ENCODE measurements at regions not wholly inside any gene's neighbourhood (a gene's known extent, or its start where the extent isn't known, plus 50 kb on each side); places are given as distances from the start of the nearest gene placed in this dataset.
"Not testable (repeated sequence)": the region's sequence is repeated elsewhere in the genome, so short reads cannot be mapped to it uniquely, and the experiment has no call there.

DNA sequence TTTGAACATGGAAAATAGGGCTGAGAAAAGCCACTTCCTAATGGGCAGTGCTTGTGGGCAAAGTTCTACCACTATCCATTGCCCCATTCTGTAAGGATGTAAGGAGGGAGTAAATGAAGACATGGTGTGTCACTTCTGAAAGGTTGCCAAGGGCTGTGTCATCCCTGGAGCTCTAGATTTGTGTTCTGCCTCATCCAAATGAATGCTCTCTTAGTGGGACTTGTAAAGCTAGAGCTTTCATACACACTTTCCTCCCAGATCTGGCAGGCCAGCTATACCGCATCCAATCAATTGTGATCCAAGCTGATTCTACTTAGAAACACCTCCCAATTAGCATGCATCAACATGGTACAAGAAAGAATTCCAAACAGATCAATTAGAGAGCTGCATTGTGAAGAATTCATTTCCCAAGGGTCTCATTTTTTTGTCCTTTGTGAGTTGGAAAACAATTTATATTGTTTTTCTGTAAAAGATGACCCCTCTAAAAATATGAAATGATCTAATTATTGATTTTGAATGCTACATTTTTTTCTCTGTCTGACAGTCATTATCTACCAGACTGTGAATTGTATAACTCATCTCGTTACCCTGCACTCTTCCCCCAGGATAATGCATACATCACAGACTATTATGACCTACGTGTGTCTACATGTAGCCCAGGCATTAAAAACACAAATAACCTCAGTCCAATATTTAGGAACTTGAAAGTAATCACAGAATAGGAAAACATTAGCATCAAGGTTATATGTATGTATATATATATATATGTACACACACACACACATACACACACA is 117.1 kb upstream of the DUSP10 start:
- Histone ChIP-seq H3K36me3 (ENCODE audit: low read depth) (no peaks in the 10 kb centered on the region), H3K4me3 (no peak overlapping the region), H3K4me1 (ENCODE audit: low read depth) (no peaks in the 10 kb centered on the region), H3K9me3 (no peaks in the 10 kb centered on the region)
- TF ChIP-seq, protein P1, sequence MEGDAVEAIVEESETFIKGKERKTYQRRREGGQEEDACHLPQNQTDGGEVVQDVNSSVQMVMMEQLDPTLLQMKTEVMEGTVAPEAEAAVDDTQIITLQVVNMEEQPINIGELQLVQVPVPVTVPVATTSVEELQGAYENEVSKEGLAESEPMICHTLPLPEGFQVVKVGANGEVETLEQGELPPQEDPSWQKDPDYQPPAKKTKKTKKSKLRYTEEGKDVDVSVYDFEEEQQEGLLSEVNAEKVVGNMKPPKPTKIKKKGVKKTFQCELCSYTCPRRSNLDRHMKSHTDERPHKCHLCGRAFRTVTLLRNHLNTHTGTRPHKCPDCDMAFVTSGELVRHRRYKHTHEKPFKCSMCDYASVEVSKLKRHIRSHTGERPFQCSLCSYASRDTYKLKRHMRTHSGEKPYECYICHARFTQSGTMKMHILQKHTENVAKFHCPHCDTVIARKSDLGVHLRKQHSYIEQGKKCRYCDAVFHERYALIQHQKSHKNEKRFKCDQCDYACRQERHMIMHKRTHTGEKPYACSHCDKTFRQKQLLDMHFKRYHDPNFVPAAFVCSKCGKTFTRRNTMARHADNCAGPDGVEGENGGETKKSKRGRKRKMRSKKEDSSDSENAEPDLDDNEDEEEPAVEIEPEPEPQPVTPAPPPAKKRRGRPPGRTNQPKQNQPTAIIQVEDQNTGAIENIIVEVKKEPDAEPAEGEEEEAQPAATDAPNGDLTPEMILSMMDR (IDR thresholded peaks at IDR 0.05): no peak
- DNase-seq (no peak), ATAC-seq (no peak)
- intact Hi-C loops (cut with DNase I, micrococcal nuclease): no loop called here

DNA sequence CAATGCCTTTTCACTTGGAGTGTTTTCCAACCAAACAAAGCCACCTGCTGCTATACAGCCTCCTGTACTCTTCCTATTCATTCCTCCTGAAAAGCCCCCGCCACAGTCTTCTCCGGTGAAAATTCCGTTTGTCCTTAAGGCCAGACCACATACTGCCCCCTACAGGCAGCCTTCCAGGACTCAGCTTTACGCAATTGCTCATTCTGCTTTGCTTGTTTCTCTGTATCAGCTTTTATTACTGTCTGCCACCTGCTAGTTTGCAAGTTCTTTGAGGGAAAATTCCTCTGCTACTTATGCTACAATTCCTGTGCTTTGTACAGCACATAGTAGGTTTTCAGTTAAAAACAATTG is 115.2 kb upstream of the DUSP10 start:
- DNase-seq; H3K4me1 ChIP-seq (ENCODE audit: low read depth); ATAC-seq: not testable (repeated sequence)

DNA sequence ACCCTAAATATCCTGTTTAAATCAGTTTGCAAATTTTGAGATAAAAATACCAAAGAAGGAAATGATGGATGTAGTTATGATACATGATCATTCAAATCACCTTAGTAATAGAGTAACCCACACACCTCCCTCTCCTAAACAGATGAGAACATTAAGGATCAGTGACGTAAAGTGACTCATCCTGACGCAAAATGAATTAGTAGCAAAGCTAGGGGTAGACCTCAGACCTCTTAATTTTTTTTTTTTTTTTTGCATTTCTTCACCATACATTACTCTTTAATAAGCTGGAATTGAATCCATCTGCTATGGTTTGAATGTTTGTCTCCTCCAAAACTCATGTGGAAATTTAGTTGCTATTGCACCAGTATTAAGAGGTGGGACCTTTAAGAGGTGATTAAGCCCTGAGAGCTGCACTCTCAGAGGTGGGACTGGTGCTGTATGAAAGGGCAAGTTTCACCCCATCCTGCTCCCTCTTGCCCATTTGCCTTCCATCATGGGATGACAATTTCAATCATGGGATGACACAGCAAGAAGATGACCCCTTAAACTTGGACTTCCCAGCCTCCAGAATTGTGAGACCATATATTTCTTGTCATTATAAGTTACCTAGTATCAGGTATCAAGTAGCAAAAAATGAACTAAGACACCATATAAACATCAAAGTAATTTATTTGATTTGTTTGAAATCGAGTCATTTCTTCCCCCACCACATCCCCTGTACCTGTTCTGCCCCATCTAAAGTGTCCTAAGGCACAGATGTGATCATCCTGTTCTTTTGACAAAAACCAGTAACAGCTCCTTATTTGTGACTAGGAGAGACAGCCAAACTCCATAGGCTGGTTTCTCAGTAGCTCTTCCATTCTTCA is 114.6 kb upstream of the DUSP10 start:
- H3K36me3 ChIP-seq (ENCODE audit: low read depth): no peaks in the 10 kb centered on the region
- H3K4me3 ChIP-seq: no peak overlapping the region
- ATAC-seq (no peak), DNase-seq (no peak)
- intact Hi-C loops (cut with DNase I, micrococcal nuclease): no loop called here
- no peaks in the 10 kb centered on the region for H3K4me1 ChIP-seq (ENCODE audit: low read depth)
- TF ChIP-seq, protein P1 (IDR thresholded peaks at IDR 0.05): no peak
- H3K9me3 ChIP-seq: no peaks in the 10 kb centered on the region

More for the DNA sequence above, 115.2 kb upstream of the DUSP10 start:
- H3K36me3 ChIP-seq (ENCODE audit: low read depth); H3K4me3 ChIP-seq; intact Hi-C loops (cut with DNase I, micrococcal nuclease); H3K9me3 ChIP-seq: not testable (repeated sequence)

DNA sequence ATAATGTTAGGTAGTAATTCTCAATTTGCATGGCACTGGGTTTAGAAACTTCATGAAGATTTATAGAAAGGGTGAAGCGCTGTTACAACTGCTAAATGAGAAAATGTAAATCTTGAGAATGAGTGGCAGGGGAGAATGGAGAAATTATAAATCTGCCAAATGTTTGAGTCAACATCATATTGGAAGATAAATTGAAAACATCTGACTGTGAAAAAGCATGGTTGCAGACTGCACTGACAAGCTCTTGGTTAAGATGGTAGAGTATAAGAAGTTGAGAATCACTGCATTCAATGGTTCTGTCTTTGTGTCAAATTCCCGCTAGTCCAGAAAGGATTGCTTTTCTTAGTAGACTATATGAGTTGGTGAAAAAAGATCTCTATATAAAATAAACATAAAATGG is 113.3 kb upstream of the DUSP10 start:
- Histone ChIP-seq H3K4me1 (ENCODE audit: low read depth) (no peaks in the 10 kb centered on the region), H3K4me3 (no peak overlapping the region), H3K9me3 (no peaks in the 10 kb centered on the region), H3K36me3 (ENCODE audit: low read depth) (no peaks in the 10 kb centered on the region)
- no peak for ATAC-seq
- intact Hi-C loops (cut with DNase I, micrococcal nuclease): no loop called here
- no peak for DNase-seq
- TF ChIP-seq, protein P1 (IDR thresholded peaks at IDR 0.05): no peak

DNA sequence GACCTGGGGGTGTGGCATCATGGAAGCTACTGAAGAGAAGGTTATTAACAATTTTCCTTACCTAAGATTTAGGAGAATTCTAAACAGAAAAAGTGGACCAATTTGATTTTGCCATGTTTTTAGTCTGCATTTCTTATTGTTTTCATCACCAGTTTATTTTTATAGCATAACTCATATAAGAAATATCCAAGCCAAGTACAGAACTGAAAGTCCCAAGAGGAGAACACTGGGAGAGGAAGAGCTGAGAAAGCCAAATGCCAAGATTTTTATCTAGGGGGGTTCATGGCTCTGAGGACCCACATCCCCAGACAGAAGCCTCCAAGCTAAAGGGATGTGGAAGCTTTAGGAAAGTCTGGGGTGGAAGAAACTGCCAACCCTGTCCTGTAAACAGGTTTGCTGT is 109.4 kb upstream of the DUSP10 start:
- TF ChIP-seq, protein P1 (IDR thresholded peaks at IDR 0.05): no peak
- H3K4me3 ChIP-seq: no peak overlapping the region
- intact Hi-C loops (cut with DNase I, micrococcal nuclease): no loop called here
- no peak for ATAC-seq
- H3K36me3 ChIP-seq (ENCODE audit: low read depth): no peaks in the 10 kb centered on the region
- no peak for DNase-seq
- H3K4me1 ChIP-seq (ENCODE audit: low read depth): no peaks in the 10 kb centered on the region
- H3K9me3 ChIP-seq: no peaks in the 10 kb centered on the region

Data from mucosa of descending colon (tissue), 3 donors.